HL-60 (cell line): ENCODE measurements at regions not wholly inside any gene's neighbourhood (a gene's known extent, or its start where the extent isn't known, plus 50 kb on each side); places are given as distances from the start of the nearest gene placed in this dataset.

Experiments used
- DNase-seq, 2 experiments: peaks; one replicate each; pipeline ENCODE4 v3.0.0-alpha.2; 2010 to 2020; ENCODE audit warnings: low read depth in 1 of 2, low spot score in 1 of 2
- H3K27ac ChIP-seq: fragments of 250-450 bp; sonication (Bioruptor Pico); replicated peaks from 2 replicates; pipeline ENCODE4 v1.5.1; 2020; ENCODE audit warnings: mild to moderate bottlenecking, moderate library complexity
- H3K27me3 ChIP-seq: fragments of 250-450 bp; sonication (Bioruptor Pico); 2 replicates; pipeline ENCODE4 v1.5.1; 2021; ENCODE audit warnings: mild to moderate bottlenecking, moderate library complexity; ENCODE audit not compliant: insufficient read depth, poor library complexity, severe bottlenecking
- H3K4me3 ChIP-seq: replicated peaks from 2 replicates; pipeline ENCODE4 v1.5.1; 2011; ENCODE audit warnings: mild to moderate bottlenecking, control low read depth, low read length; ENCODE audit not compliant: insufficient read depth
- CTCF ChIP-seq: IDR thresholded peaks from one replicate; pipeline ENCODE4 v1.5.1; 2011; ENCODE audit warnings: low read length, control low read depth, inconsistent platforms; ENCODE audit not compliant: insufficient read depth
- GABPA ChIP-seq: IDR thresholded peaks from 2 replicates; pipeline ENCODE4 v1.6.1; 2012; ENCODE audit warnings: low read depth
- POLR2AphosphoS5 ChIP-seq: IDR thresholded peaks from 2 replicates; pipeline ENCODE4 v1.6.1; 2012; ENCODE audit warnings: low read depth
- REST ChIP-seq: IDR thresholded peaks from 2 replicates; pipeline ENCODE4 v1.6.1; 2012; ENCODE audit warnings: low read depth; ENCODE audit not compliant: insufficient replicate concordance
- SPI1 ChIP-seq: IDR thresholded peaks from 2 replicates; pipeline ENCODE4 v1.6.1; 2012; ENCODE audit warnings: low read depth, mild to moderate bottlenecking, borderline replicate concordance

DNA sequence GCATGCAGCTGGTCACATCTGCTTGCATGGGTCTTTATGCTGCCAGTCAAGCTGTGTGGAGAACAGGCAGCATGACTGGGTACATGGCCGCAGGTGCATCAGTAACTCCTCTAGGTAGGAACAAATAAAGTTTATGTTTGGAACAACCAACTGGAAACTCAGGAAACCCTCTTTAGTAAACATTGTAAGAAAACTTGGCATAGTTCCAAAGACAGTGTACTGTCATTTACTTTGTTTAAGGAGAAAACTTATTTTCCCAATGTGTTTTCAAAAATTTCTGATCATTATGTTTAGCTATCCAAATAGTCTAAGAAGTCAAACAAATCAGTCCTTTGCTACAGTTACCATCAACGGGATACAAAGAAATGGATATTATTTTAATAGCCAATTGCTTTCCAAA, 386.0 kb downstream of the CHSY3 start:
- TF ChIP-seq REST (no peak), SPI1 (no peak), GABPA (no peak), POLR2AphosphoS5 (no peak), CTCF (no peak)
- no peak for DNase-seq
- Histone ChIP-seq H3K27me3 (no peaks in the 10 kb centered on the region), H3K27ac (no peak overlapping the region), H3K4me3 (no peak overlapping the region)

- Histone ChIP-seq H3K27ac (no peak overlapping the region), H3K4me3 (no peak overlapping the region), H3K27me3 (no peaks in the 10 kb centered on the region)
- no peak for DNase-seq
- TF ChIP-seq CTCF: no peak
- no peak for TF ChIP-seq SPI1
- TF ChIP-seq GABPA: no peak
- no peak for TF ChIP-seq POLR2AphosphoS5
- no peak for TF ChIP-seq REST
These were observed 385.1 kb downstream of the CHSY3 start for GRCh38 chr5:130289132-130290088.

DNA sequence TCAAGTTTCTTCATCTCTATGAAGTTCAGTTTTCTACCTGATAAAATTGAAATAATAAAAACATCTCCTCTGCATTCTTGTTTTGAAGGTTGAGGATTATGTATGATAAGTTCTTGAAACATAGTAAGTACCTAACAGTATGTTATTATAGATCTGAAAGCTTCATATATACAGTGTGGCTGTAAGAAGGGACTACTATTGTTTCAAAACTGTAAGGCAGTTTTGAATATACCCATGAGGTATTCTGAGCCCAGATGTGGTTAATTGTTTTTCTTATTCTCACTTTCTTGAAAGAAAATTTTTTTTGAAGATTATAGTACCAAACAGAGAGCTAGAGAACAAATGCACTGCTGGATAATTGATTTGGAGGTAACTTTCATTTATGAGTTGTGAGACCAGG, 383.2 kb downstream of the CHSY3 start:
- H3K27me3 ChIP-seq: no peaks in the 10 kb centered on the region
- DNase-seq: no peak
- TF ChIP-seq POLR2AphosphoS5: no peak
- TF ChIP-seq CTCF: no peak
- TF ChIP-seq SPI1: no peak
- TF ChIP-seq REST: no peak
- no peak for TF ChIP-seq GABPA
- H3K4me3 ChIP-seq: no peak overlapping the region
- no peak overlapping the region for H3K27ac ChIP-seq
